ENCODE measurements at regions not wholly inside any gene's neighbourhood (a gene's known extent, or its start where the extent isn't known, plus 50 kb on each side); places are given as distances from the start of the nearest gene placed in this dataset.

- no peak for TF ChIP-seq POLR2A (conservative IDR thresholded peaks at IDR 0.05)
- TF ChIP-seq GABPA (tag; conservative IDR thresholded peaks at IDR 0.05; ENCODE audit: low read depth) = no peak
- TF ChIP-seq, protein P1, sequence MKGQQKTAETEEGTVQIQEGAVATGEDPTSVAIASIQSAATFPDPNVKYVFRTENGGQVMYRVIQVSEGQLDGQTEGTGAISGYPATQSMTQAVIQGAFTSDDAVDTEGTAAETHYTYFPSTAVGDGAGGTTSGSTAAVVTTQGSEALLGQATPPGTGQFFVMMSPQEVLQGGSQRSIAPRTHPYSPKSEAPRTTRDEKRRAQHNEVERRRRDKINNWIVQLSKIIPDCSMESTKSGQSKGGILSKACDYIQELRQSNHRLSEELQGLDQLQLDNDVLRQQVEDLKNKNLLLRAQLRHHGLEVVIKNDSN (CRISPR knock-in tag; IDR thresholded peaks at IDR 0.05) = no peak
- no peak for TF ChIP-seq MAFK (IDR thresholded peaks at IDR 0.05; ENCODE audit: low read length)
Measured at GRCh38 chr5:18742830-18743229, 1108.6 kb downstream of the TAF11L14 start.
